GM21619 (cell line): ENCODE measurements at regions not wholly inside any gene's neighbourhood (a gene's known extent, or its start where the extent isn't known, plus 50 kb on each side); places are given as distances from the start of the nearest gene placed in this dataset.

Experiments
- ATAC-seq: cut with Tn5 transposase; IDR thresholded peaks from one replicate; pipeline ENCODE4 v1.9.1; 2021; ENCODE audit not compliant: unreplicated experiment

DNA sequence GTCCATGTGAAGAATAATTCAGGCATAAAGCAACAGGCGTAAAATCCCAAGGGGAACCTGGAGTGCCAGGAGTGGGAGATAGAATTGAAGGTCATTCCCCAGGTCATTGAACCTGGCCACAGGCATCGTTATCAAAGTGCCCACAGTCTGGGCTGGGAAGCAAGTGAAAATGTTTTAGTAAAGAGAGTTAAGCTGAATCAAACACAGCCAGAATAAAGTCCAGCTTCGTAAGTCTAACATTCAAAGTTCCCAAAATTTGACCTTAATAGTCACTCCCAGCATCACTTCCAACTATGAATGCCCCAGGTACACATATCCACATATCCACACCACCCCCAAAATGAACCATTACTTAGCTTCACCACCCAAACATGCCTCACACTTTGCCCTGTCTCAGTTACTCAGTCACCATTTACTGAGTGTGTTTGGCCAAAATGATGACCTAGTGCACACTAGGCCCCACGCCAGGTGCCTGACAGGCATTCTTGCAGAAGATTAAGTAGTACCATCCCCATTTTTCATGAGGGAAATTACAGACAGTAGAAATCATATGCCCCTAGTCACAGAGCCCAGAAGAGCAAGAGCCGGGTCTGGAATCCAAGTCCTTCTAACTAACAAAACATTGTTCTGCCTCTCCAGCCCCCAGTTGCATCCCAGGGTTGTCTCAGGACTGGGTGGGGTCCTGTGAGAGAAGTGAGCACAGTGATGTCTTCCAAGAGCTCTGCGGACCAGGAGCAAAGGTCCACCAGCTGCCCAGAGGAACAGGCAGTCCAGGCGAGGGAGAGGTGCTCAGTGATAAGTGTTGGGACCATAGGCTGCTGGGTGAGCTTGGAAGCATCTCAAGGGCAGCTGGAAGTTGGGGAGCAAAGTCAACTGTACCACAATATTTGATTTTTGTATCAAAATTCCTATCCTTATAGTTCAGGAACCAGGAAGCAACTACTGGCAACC lies 65.2 kb upstream of the MYCN start:
- ATAC-seq, result no peak

DNA sequence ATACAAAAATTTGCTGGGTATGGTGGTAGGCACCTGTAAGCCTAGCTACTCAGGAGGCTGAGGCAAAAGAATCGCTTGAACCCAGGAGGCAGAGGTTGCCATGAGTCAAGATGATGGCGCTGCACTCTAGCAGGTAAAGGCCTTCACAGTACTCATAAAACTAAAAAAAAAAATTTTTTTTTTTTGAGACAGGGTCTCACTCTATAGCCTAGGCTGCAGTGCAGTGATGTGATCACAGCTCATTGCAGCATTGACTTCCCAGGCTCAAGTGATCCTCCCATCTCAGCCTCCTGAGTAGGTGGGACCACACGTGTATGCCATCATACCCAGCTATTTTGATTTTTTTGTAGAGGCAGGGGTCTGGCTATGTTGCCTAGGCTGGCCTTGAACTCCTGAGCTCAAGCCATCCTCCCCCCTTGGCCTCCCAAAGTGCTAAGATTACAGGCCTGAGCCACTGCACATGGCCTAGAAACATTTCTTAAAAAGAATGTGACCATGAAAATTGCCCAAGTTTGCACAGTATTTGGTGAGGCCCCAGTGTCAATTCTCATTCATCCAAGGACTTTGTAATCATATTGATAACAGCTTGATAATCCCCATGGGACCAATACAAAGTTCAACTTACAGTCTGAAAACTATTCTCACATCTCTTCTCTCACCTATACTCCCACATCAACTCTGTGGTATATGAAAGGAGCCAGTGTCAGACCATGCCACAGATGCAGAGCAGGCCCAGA lies 64.2 kb upstream of the MYCN start:
- no peak for ATAC-seq

GRCh38 chr2:15880226-15881119 lies 59.9 kb upstream of the MYCN start:
- ATAC-seq, result no peak

GRCh38 chr2:15881120-15881433 lies 59.3 kb upstream of the MYCN start:
- ATAC-seq, result no peak

DNA sequence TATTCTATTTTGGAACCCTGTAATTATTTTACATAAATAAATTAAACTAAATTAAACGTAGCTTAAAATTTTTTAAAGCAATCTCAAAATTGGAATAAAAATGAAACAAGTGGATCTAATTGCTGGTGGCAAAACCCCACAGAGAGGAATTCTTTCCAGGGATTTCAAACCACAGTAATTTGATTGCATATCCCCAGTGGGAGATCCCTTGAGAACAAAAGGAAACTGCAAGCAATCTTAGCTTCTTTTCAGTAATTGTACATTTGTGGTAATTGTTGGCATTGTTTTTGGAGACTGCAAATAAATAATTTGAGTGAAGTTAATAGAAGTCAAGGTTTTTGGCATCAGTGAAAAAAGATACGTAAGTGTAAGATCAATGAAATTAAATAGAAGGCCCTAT lies 58.7 kb upstream of the MYCN start:
- ATAC-seq, result no peak

GRCh38 chr2:15882761-15883497 lies 57.4 kb upstream of the MYCN start:
- no peak for ATAC-seq

DNA sequence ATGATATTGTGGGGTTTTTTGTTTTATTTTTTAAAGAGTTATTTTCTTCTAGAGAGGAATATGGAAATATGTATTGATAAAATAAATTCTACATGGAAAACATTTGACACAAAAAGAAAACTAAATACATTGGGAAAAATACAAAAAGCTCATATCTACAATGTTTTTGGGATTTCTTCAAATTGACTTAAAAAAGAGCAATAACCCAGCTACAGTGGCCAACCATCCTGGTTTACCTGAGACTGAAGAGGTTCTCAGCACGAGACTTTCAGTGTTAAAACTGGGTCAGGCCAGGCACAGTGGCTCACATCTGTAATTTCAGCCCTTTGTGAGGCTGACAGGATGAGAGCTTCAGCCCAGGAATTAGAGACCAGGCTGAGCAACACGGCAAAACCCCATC lies 56.7 kb upstream of the MYCN start:
- ATAC-seq, result no peak

GRCh38 chr2:15884790-15885189 lies 55.6 kb upstream of the MYCN start:
- no peak for ATAC-seq

- ATAC-seq, result no peak
These were observed 54.1 kb upstream of the MYCN start for GRCh38 chr2:15886231-15886630.

- no peak for ATAC-seq
These were observed 50.8 kb upstream of the MYCN start for GRCh38 chr2:15889442-15890123.

GRCh38 chr2:15890124-15890754 lies 50.1 kb upstream of the MYCN start:
- ATAC-seq, result no peak
